ENCODE measurements at regions not wholly inside any gene's neighbourhood (a gene's known extent, or its start where the extent isn't known, plus 50 kb on each side); places are given as distances from the start of the nearest gene placed in this dataset.

- DNase-seq (ENCODE audit: extremely low spot score in 2 of 2) = no peak
- Histone ChIP-seq H3K9me3 (no peaks in the 10 kb centered on the region), H3K4me1 (no peaks in the 10 kb centered on the region), H3K27me3 (no peaks in the 10 kb centered on the region), H3K27ac (no peak overlapping the region), H3K36me3 (no peaks in the 10 kb centered on the region), H3K4me3 (no peak overlapping the region)
- no peak for TF ChIP-seq POLR2A (IDR thresholded peaks at IDR 0.05)
- no peak for TF ChIP-seq POLR2AphosphoS5 (IDR thresholded peaks at IDR 0.05; ENCODE audit: insufficient read depth in 1 of 2, low read depth in 1 of 2)
- TF ChIP-seq CTCF (IDR thresholded peaks at IDR 0.05) = no peak
- intact Hi-C loops (cut with DNase I) = no loop called here
Measured at GRCh38 chr1:238001818-238002217, 111.1 kb upstream of the ZP4 start.

- intact Hi-C loops (cut with DNase I) = no loop called here
- no peak for DNase-seq (ENCODE audit: extremely low spot score in 2 of 2)
- H3K4me1 ChIP-seq = no peaks in the 10 kb centered on the region
- no peaks in the 10 kb centered on the region for H3K9me3 ChIP-seq
- TF ChIP-seq POLR2A (IDR thresholded peaks at IDR 0.05) = no peak
- H3K27me3 ChIP-seq = no peaks in the 10 kb centered on the region
- H3K36me3 ChIP-seq = no peaks in the 10 kb centered on the region
- H3K27ac ChIP-seq = no peak overlapping the region
- H3K4me3 ChIP-seq = no peak overlapping the region
Measured at GRCh38 chr1:237999426-238000052, 108.8 kb upstream of the ZP4 start.

GRCh38 chr1:237998581-237998980, 107.9 kb upstream of the ZP4 start:
- TF ChIP-seq POLR2A (IDR thresholded peaks at IDR 0.05) = no peak
- no peak for TF ChIP-seq POLR2AphosphoS5 (IDR thresholded peaks at IDR 0.05; ENCODE audit: insufficient read depth in 1 of 2, low read depth in 1 of 2)
- no peak for TF ChIP-seq CTCF (IDR thresholded peaks at IDR 0.05)

GRCh38 chr1:237983496-237983895, 92.8 kb upstream of the ZP4 start:
- no peak for DNase-seq (ENCODE audit: extremely low spot score in 2 of 2)
- Histone ChIP-seq H3K36me3 (no peaks in the 10 kb centered on the region), H3K27me3 (no peaks in the 10 kb centered on the region), H3K27ac (no peak overlapping the region), H3K4me3 (no peak overlapping the region), H3K9me3 (no peaks in the 10 kb centered on the region), H3K4me1 (no peaks in the 10 kb centered on the region)
- intact Hi-C loops (cut with DNase I) = no loop called here
- TF ChIP-seq POLR2A (IDR thresholded peaks at IDR 0.05) (no peak), CTCF (IDR thresholded peaks at IDR 0.05) (no peak), POLR2AphosphoS5 (IDR thresholded peaks at IDR 0.05; ENCODE audit: insufficient read depth in 1 of 2, low read depth in 1 of 2) (no peak)

More at GRCh38 chr1:237998581-237998980, 107.9 kb upstream of the ZP4 start:
- Histone ChIP-seq H3K9me3 (no peaks in the 10 kb centered on the region), H3K27ac (no peak overlapping the region), H3K4me1 (no peaks in the 10 kb centered on the region), H3K36me3 (no peaks in the 10 kb centered on the region), H3K4me3 (no peak overlapping the region), H3K27me3 (no peaks in the 10 kb centered on the region)
- no peak for DNase-seq (ENCODE audit: extremely low spot score in 2 of 2)
- intact Hi-C loops (cut with DNase I) = no loop called here

- H3K36me3 ChIP-seq = no peaks in the 10 kb centered on the region
- H3K27me3 ChIP-seq = no peaks in the 10 kb centered on the region
- H3K4me3 ChIP-seq = no peak overlapping the region
- no peaks in the 10 kb centered on the region for H3K9me3 ChIP-seq
- no peaks in the 10 kb centered on the region for H3K4me1 ChIP-seq
- H3K27ac ChIP-seq = no peak overlapping the region
- no peak for DNase-seq (ENCODE audit: extremely low spot score in 2 of 2)
- intact Hi-C loops (cut with DNase I) = no loop called here
- TF ChIP-seq POLR2A (IDR thresholded peaks at IDR 0.05) = no peak
- TF ChIP-seq POLR2AphosphoS5 (IDR thresholded peaks at IDR 0.05; ENCODE audit: insufficient read depth in 1 of 2, low read depth in 1 of 2) = no peak
- no peak for TF ChIP-seq CTCF (IDR thresholded peaks at IDR 0.05)
Measured at GRCh38 chr1:237981223-237981622, 90.5 kb upstream of the ZP4 start.

Measured in vagina (tissue), 2 donors.